Mesothelial cell of epicardium (in vitro differentiated cells): ENCODE measurements at regions not wholly inside any gene's neighbourhood (a gene's known extent, or its start where the extent isn't known, plus 50 kb on each side); places are given as distances from the start of the nearest gene placed in this dataset.
A peak's percentile ranks its signal among the peaks of the same experiment; 100 is the strongest.

ENCODE experiments used
- DNase-seq, 2 experiments: peaks; one replicate each; pipeline ENCODE4 v3.0.0; 2021; ENCODE audit warnings: low spot score in 2 of 2; ENCODE audit not compliant: unreplicated experiment in 2 of 2
- H3K27ac Mint-ChIP-seq: 2 replicates; pipeline ENCODE4 v1.8.0; 2021; ENCODE audit warnings: mixed read lengths
- H3K27me3 Mint-ChIP-seq: 2 replicates; pipeline ENCODE4 v1.8.0; 2021; ENCODE audit warnings: low read depth, mixed read lengths
- H3K36me3 Mint-ChIP-seq: 2 replicates; pipeline ENCODE4 v1.8.0; 2021; ENCODE audit warnings: mixed read lengths
- H3K4me1 Mint-ChIP-seq: 2 replicates; pipeline ENCODE4 v1.8.0; 2021; ENCODE audit warnings: mixed read lengths
- H3K4me3 Mint-ChIP-seq: 2 replicates; pipeline ENCODE4 v1.8.0; 2021; ENCODE audit warnings: mild to moderate bottlenecking, moderate library complexity, mixed read lengths
- H3K9me3 Mint-ChIP-seq: 2 replicates; pipeline ENCODE4 v1.8.0; 2021; ENCODE audit warnings: mixed read lengths
- CTCF ChIP-seq: fragments of 200-600 bp; sonication (generic); IDR thresholded peaks from one replicate; pipeline ENCODE4 v1.5.0; 2021; ENCODE audit warnings: antibody characterized with exemption; ENCODE audit not compliant: unreplicated experiment

- Mint-ChIP-seq H3K36me3 (no peaks in the 10 kb centered on the region), H3K27me3 (no peaks in the 10 kb centered on the region), H3K4me1 (peaks cover 27% of the 10 kb centered on the region), H3K27ac (no peak overlapping the region), H3K9me3 (no peaks in the 10 kb centered on the region), H3K4me3 (no peak overlapping the region)
- no peak for DNase-seq
- no peak for TF ChIP-seq CTCF
Observed at GRCh38 chr11:113574586-113574985, 99.4 kb upstream of the DRD2 start.

- TF ChIP-seq CTCF, result no peak
- H3K36me3 Mint-ChIP-seq, result no peaks in the 10 kb centered on the region
- no peak overlapping the region for H3K27ac Mint-ChIP-seq
- H3K27me3 Mint-ChIP-seq, result no peaks in the 10 kb centered on the region
- no peaks in the 10 kb centered on the region for H3K9me3 Mint-ChIP-seq
- no peak overlapping the region for H3K4me3 Mint-ChIP-seq
- DNase-seq, result no peak
- H3K4me1 Mint-ChIP-seq, result peaks cover 30% of the 10 kb centered on the region
Observed at GRCh38 chr11:113574171-113574570, 99.0 kb upstream of the DRD2 start.

DNA sequence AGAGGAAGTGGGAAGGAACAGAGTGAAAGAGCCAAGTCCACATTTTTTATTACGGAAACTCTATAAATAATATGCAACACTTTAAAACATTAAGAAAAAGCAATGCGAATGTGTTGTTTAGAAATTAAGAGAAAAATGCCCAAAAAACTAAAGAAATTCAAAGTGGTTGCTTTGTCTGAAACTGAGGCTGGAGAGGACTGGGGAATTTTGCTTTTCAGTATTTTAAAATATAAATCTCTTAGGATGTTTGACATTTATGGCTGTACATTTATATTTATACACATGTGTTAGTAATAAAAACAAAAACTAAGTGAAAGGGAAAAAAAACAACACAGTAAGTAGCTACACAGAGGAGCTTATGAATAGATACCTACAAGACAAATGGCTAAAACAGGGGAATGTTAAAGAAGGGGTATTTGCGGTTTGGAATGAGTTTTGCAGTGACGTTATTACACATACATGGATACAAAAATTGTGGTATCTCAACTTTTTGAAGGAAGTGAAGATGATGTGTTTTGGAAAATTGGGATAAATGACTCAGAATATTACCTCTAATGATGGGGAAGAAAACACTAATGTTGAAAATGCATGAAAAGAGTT, 97.0 kb upstream of the DRD2 start:
- Mint-ChIP-seq H3K9me3 (no peaks in the 10 kb centered on the region), H3K36me3 (no peaks in the 10 kb centered on the region), H3K27me3 (peaks cover 5% of the 10 kb centered on the region), H3K27ac (no peak overlapping the region), H3K4me3 (no peak overlapping the region), H3K4me1 (peaks cover 29% of the 10 kb centered on the region)
- DNase-seq, result no peak
- no peak for TF ChIP-seq CTCF

GRCh38 chr11:113571531-113571930, 96.3 kb upstream of the DRD2 start:
- Mint-ChIP-seq H3K4me1 (peaks cover 29% of the 10 kb centered on the region), H3K9me3 (no peaks in the 10 kb centered on the region), H3K27ac (no peak overlapping the region), H3K27me3 (peaks cover 9% of the 10 kb centered on the region), H3K36me3 (no peaks in the 10 kb centered on the region), H3K4me3 (no peak overlapping the region)
- TF ChIP-seq CTCF, result no peak
- DNase-seq, result peak in 1 of 2 experiments; percentile 17

DNA sequence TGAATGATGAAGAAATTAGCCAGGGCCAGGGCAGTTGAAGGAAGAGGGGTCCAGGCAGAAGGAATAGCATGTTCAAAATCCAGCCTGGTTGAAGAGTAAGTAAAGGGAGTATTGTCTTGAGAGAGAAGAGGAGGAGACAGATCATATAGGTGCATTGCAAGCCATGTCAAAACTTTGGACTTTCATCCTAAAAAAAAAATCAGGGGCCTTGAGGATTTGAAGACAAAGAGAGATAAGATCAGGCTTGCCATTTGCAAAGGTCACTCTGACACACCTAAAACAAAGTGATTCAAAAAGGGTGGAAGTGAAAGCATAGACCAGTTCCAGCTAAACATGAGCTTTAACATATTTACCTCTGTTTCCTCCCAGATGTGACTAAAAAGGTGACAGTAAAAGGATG, 95.7 kb upstream of the DRD2 start:
- no peak overlapping the region for H3K4me3 Mint-ChIP-seq
- H3K36me3 Mint-ChIP-seq, result no peaks in the 10 kb centered on the region
- H3K4me1 Mint-ChIP-seq, result peaks cover 29% of the 10 kb centered on the region
- TF ChIP-seq CTCF, result no peak
- H3K9me3 Mint-ChIP-seq, result no peaks in the 10 kb centered on the region
- H3K27me3 Mint-ChIP-seq, result peaks cover 9% of the 10 kb centered on the region
- DNase-seq, result no peak
- no peak overlapping the region for H3K27ac Mint-ChIP-seq

GRCh38 chr11:113569391-113569790, 94.2 kb upstream of the DRD2 start:
- no peak for TF ChIP-seq CTCF
- no peak overlapping the region for H3K27ac Mint-ChIP-seq
- DNase-seq, result no peak
- peaks cover 13% of the 10 kb centered on the region for H3K27me3 Mint-ChIP-seq
- peaks cover 31% of the 10 kb centered on the region for H3K4me1 Mint-ChIP-seq
- no peaks in the 10 kb centered on the region for H3K9me3 Mint-ChIP-seq
- no peak overlapping the region for H3K4me3 Mint-ChIP-seq
- H3K36me3 Mint-ChIP-seq, result no peaks in the 10 kb centered on the region
